HCT116 (cell line): ENCODE measurements at regions not wholly inside any gene's neighbourhood (a gene's known extent, or its start where the extent isn't known, plus 50 kb on each side); places are given as distances from the start of the nearest gene placed in this dataset.

Experiments used
- ATAC-seq: fragments of 200-7000 bp; cut with Tn5 transposase; 2 replicates; pipeline ENCODE4 v1.9.1; 2020; ENCODE audit warnings: mild to moderate bottlenecking, moderate library complexity
- BruUV-seq: library from RNA; stranded (reverse); fragments of 400-500 nt; replicated peaks from 2 replicates; lab custom pipeline; 2021; lab: Mats Ljungman, UMichigan
- CTCF ChIA-PET: fragments of 300-600 bp; sonication (Branson Sonifier 250); formaldehyde crosslinking; loops from one replicate; lab custom pipeline; 2021; ENCODE audit warnings: antibody characterized with exemption; lab: Charles Lee
- POLR2A ChIA-PET: fragments of 300-600, 350-600 bp; sonication (Branson Sonifier 250); formaldehyde crosslinking; loops from one replicate; lab custom pipeline; 2021; ENCODE audit warnings: antibody characterized with exemption; lab: Charles Lee
- RAD21 ChIA-PET, 2 experiments: fragments of 300-600 bp; sonication (Branson Sonifier 250); formaldehyde crosslinking; loops; one replicate each; lab custom pipeline; 2023; ENCODE audit warnings: low total read pairs in 2 of 2; ENCODE audit not compliant: uncharacterized antibody in 2 of 2, unreplicated experiment in 2 of 2, low non-redundant PET in 1 of 2; lab: Charles Lee
- DNase-seq: peaks from one replicate; pipeline ENCODE4 v3.0.0-alpha.2; 2010; ENCODE audit warnings: low read depth, low spot score
- H2AFZ ChIP-seq: fragments of 200-600 bp; shearing (Covaris generic), sonication (generic); 2 replicates; pipeline ENCODE4 v1.6.1; 2017; ENCODE audit warnings: low read depth, mixed run types, mixed read lengths, antibody characterized with exemption, low read length; ENCODE audit not compliant: poor library complexity, severe bottlenecking
- H3K27ac ChIP-seq: 2 replicates; pipeline ENCODE4 v1.5.1; 2012; ENCODE audit warnings: low read depth, low read length
- H3K27me3 ChIP-seq: fragments of 200-600 bp; sonication (generic); 2 replicates; pipeline ENCODE4 v1.6.1; 2016; ENCODE audit warnings: mixed run types, low read length, mixed read lengths; ENCODE audit not compliant: insufficient read depth
- H3K36me3 ChIP-seq, 2 experiments: fragments of 200-500 bp in 1 of 2; fragments of 200-600 bp in 1 of 2; sonication (Bioruptor generic) in 1 of 2; sonication (generic) in 1 of 2; 2 replicates each; pipeline versions ENCODE4 v1.5.1 to v1.6.1; 2014 to 2016; ENCODE audit warnings: low read length in 2 of 2, inconsistent platforms in 1 of 2, mixed read lengths in 1 of 2, mixed run types in 1 of 2; ENCODE audit not compliant: insufficient read depth in 2 of 2, control insufficient read depth in 1 of 2
- H3K4me1 ChIP-seq, 2 experiments: fragments of 200-600 bp in 1 of 2; sonication (generic) in 1 of 2; 2 replicates each; pipeline versions ENCODE4 v1.5.1 to v1.6.1; 2012 to 2017; ENCODE audit warnings: low read length in 2 of 2, inconsistent platforms in 1 of 2, mild to moderate bottlenecking in 1 of 2, mixed read lengths in 1 of 2, mixed run types in 1 of 2, moderate library complexity in 1 of 2; ENCODE audit not compliant: insufficient read depth in 2 of 2, control insufficient read depth in 1 of 2
- H3K4me2 ChIP-seq: fragments of 200-600 bp; sonication (generic); 2 replicates; pipeline ENCODE4 v1.6.1; 2017; ENCODE audit warnings: mixed run types, low read length, mixed read lengths
- H3K4me3 ChIP-seq, 2 experiments: fragments of 200-600 bp in 1 of 2; sonication (generic) in 1 of 2; replicated peaks in 1 of 2; 2 replicates each; pipeline ENCODE4 v1.5.1; 2011 to 2016; ENCODE audit warnings: low read length in 2 of 2, control low read depth in 1 of 2, low read depth in 1 of 2, mild to moderate bottlenecking in 1 of 2, mixed read lengths in 1 of 2, mixed run types in 1 of 2
- H3K79me2 ChIP-seq: fragments of 200-600 bp; sonication (generic); 2 replicates; pipeline ENCODE4 v1.6.1; 2017; ENCODE audit warnings: mild to moderate bottlenecking, mixed run types, low read length, moderate library complexity, mixed read lengths; ENCODE audit not compliant: insufficient read depth
- H3K9ac ChIP-seq: fragments of 200-600 bp; sonication (generic); 2 replicates; pipeline ENCODE4 v1.6.1; 2016; ENCODE audit warnings: low read length, mixed read lengths
- H3K9me2 ChIP-seq: fragments of 200-600 bp; sonication (generic), shearing (Covaris generic); 2 replicates; pipeline ENCODE4 v1.6.1; 2017; ENCODE audit warnings: mixed run types, mild to moderate bottlenecking, moderate library complexity; ENCODE audit not compliant: insufficient read depth
- H3K9me3 ChIP-seq, 2 experiments: fragments of 200-500 bp in 1 of 2; fragments of 200-600 bp in 1 of 2; sonication (Bioruptor generic) in 1 of 2; sonication (generic) in 1 of 2; 2 replicates each; pipeline ENCODE4 v1.6.1; 2014 to 2017; ENCODE audit warnings: low read length in 2 of 2, mixed read lengths in 2 of 2, inconsistent platforms in 1 of 2, low read depth in 1 of 2, mild to moderate bottlenecking in 1 of 2, mixed run types in 1 of 2, moderate library complexity in 1 of 2; ENCODE audit not compliant: control insufficient read depth in 1 of 2, insufficient read depth in 1 of 2
- H4K20me1 ChIP-seq: fragments of 200-600 bp; sonication (generic), shearing (Covaris generic); 2 replicates; pipeline ENCODE4 v1.6.1; 2017; ENCODE audit warnings: mixed run types, mild to moderate bottlenecking, moderate library complexity; ENCODE audit not compliant: insufficient read depth
- CBX3 ChIP-seq: IDR thresholded peaks from 2 replicates; pipeline ENCODE4 v1.6.1; 2012; ENCODE audit warnings: low read depth
- ELF1 ChIP-seq: IDR thresholded peaks from 2 replicates; pipeline ENCODE4 v1.6.1; 2012; ENCODE audit warnings: low read depth, borderline replicate concordance
- EZH2 ChIP-seq: fragments of 200-600 bp; sonication (generic); IDR thresholded peaks from 2 replicates; pipeline ENCODE4 v1.6.1; 2017; ENCODE audit warnings: antibody characterized with exemption, mixed run types
- EZH2phosphoT487 ChIP-seq: fragments of 200-600 bp; IDR thresholded peaks from 2 replicates; pipeline ENCODE4 v1.6.1; 2018; ENCODE audit warnings: antibody characterized with exemption, borderline replicate concordance
- JUND ChIP-seq: IDR thresholded peaks from 2 replicates; pipeline ENCODE4 v1.6.1; 2012
- POLR2A ChIP-seq: IDR thresholded peaks from 2 replicates; pipeline ENCODE4 v1.7.0; 2011; ENCODE audit warnings: borderline replicate concordance; ENCODE audit not compliant: insufficient read depth, insufficient read length; ENCODE audit errors: extremely low read depth
- POLR2AphosphoS5 ChIP-seq: IDR thresholded peaks from 2 replicates; pipeline ENCODE4 v1.6.1; 2011; ENCODE audit warnings: mild to moderate bottlenecking, low read depth, low read length, moderate library complexity
- RAD21 ChIP-seq: IDR thresholded peaks from 2 replicates; pipeline ENCODE4 v1.6.1; 2012; ENCODE audit warnings: low read depth, mild to moderate bottlenecking
- SP1 ChIP-seq: IDR thresholded peaks from 2 replicates; pipeline ENCODE4 v1.6.1; 2012; ENCODE audit warnings: low read depth
- SRF ChIP-seq: IDR thresholded peaks from 2 replicates; pipeline ENCODE4 v1.6.1; 2012; ENCODE audit warnings: low read depth
- YY1 ChIP-seq: IDR thresholded peaks from 2 replicates; pipeline ENCODE4 v1.6.1; 2011; ENCODE audit warnings: low read length, low read depth, moderate library complexity, mild to moderate bottlenecking; ENCODE audit not compliant: insufficient replicate concordance; ENCODE audit errors: extremely low read depth
- ZFX ChIP-seq: fragments of 450-650 bp; IDR thresholded peaks from 2 replicates; pipeline ENCODE4 v1.6.1; 2017
- ZNF274 ChIP-seq: fragments of 200-500 bp; sonication (Bioruptor generic); IDR thresholded peaks from 2 replicates; pipeline ENCODE4 v1.6.1; 2014; ENCODE audit warnings: mild to moderate bottlenecking, low read depth, low read length, inconsistent platforms
- intact Hi-C: fragments of 100-400 bp; cut with micrococcal nuclease; formaldehyde crosslinking; loops from 2 replicates; pipeline ENCODE4 v1.10.0; 2022
- TF ChIP-seq, protein P1 (sequence below): IDR thresholded peaks from 2 replicates; pipeline ENCODE4 v1.6.1; 2012
- TF ChIP-seq, protein P2 (sequence below): IDR thresholded peaks from 2 replicates; pipeline ENCODE4 v1.6.1; 2012
- TF ChIP-seq, protein P3 (sequence below): IDR thresholded peaks from 2 replicates; pipeline ENCODE4 v1.6.1; 2012; ENCODE audit warnings: low read depth

DNA sequence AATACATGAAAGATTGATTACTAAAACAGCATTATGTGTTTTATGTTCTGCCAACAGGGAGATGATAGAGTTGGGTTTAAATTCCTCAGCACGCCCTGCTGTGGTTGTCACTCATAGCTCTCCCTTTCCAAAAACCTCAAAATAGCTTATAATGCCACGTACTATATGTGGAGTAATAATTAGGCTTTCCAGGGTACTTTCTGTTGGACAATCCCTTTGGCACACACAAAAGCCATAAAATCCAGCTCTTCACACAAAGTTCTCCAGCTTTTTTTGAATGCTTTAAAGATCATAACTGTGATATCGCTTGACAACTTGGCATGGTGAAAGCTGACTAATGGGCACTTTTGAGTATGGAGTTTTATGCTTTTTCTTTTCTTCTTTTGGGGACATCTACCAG is 145.3 kb upstream of the DCN start:
- Histone ChIP-seq H3K36me3 (no peaks in the 10 kb centered on the region), H3K79me2 (no peaks in the 10 kb centered on the region), H3K4me2 (no peak overlapping the region), H3K9ac (no peak overlapping the region), H2AFZ (no peak overlapping the region), H4K20me1 (no peaks in the 10 kb centered on the region), H3K4me1 (no peaks in the 10 kb centered on the region), H3K27ac (no peak overlapping the region), H3K9me2 (no peaks in the 10 kb centered on the region), H3K4me3 (no peak overlapping the region), H3K27me3 (no peaks in the 10 kb centered on the region), H3K9me3 (no peaks in the 10 kb centered on the region)
- RAD21 ChIA-PET, result no interaction called here
- no TSS peak for BruUV-seq
- ATAC-seq (no peak), DNase-seq (no peak)
- no peak for TF ChIP-seq POLR2AphosphoS5
- no peak for TF ChIP-seq JUND
- no peak for TF ChIP-seq ZNF274
- TF ChIP-seq ZFX, result no peak
- no peak for TF ChIP-seq POLR2A
- TF ChIP-seq, protein P1, sequence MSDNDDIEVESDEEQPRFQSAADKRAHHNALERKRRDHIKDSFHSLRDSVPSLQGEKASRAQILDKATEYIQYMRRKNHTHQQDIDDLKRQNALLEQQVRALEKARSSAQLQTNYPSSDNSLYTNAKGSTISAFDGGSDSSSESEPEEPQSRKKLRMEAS, result no peak
- TF ChIP-seq SP1, result no peak
- TF ChIP-seq SRF, result no peak
- no peak for TF ChIP-seq EZH2phosphoT487
- TF ChIP-seq ELF1, result no peak
- TF ChIP-seq, protein P2, sequence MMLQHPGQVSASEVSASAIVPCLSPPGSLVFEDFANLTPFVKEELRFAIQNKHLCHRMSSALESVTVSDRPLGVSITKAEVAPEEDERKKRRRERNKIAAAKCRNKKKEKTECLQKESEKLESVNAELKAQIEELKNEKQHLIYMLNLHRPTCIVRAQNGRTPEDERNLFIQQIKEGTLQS, result no peak
- TF ChIP-seq EZH2, result no peak
- no peak for TF ChIP-seq YY1
- TF ChIP-seq RAD21, result no peak
- TF ChIP-seq, protein P3, sequence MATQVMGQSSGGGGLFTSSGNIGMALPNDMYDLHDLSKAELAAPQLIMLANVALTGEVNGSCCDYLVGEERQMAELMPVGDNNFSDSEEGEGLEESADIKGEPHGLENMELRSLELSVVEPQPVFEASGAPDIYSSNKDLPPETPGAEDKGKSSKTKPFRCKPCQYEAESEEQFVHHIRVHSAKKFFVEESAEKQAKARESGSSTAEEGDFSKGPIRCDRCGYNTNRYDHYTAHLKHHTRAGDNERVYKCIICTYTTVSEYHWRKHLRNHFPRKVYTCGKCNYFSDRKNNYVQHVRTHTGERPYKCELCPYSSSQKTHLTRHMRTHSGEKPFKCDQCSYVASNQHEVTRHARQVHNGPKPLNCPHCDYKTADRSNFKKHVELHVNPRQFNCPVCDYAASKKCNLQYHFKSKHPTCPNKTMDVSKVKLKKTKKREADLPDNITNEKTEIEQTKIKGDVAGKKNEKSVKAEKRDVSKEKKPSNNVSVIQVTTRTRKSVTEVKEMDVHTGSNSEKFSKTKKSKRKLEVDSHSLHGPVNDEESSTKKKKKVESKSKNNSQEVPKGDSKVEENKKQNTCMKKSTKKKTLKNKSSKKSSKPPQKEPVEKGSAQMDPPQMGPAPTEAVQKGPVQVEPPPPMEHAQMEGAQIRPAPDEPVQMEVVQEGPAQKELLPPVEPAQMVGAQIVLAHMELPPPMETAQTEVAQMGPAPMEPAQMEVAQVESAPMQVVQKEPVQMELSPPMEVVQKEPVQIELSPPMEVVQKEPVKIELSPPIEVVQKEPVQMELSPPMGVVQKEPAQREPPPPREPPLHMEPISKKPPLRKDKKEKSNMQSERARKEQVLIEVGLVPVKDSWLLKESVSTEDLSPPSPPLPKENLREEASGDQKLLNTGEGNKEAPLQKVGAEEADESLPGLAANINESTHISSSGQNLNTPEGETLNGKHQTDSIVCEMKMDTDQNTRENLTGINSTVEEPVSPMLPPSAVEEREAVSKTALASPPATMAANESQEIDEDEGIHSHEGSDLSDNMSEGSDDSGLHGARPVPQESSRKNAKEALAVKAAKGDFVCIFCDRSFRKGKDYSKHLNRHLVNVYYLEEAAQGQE, result no peak
- TF ChIP-seq CBX3, result no peak
- POLR2A ChIA-PET, result no interaction called here
- CTCF ChIA-PET, result interaction anchor here (0.7 to 2.8 kb wide), 4 partner anchors 9 to 349 kb away, joined by 3 to 13 read pairs (median 4); no protein-coding TSS in a partner anchor
- intact Hi-C loops, result loop anchor here (10.0 kb wide), 2 partner anchors 153 to 223 kb away; no protein-coding TSS in a partner anchor
